Stimulated activated CD4-positive, alpha-beta T cell treated with anti-CD3 and anti-CD28 coated beads, TNF-alpha, amount 100 ng/mL, for 1 hour (primary cell): ENCODE measurements at regions not wholly inside any gene's neighbourhood (a gene's known extent, or its start where the extent isn't known, plus 50 kb on each side); places are given as distances from the start of the nearest gene placed in this dataset.
"Not testable (repeated sequence)": the region's sequence is repeated elsewhere in the genome, so short reads cannot be mapped to it uniquely, and the experiment has no call there.

Source experiments
- DNase-seq, 3 donors: peaks; one replicate each; pipeline ENCODE4 v3.0.0-alpha.2; 2020; ENCODE audit warnings: low read depth in 3 of 3, low spot score in 1 of 3

- no peak for DNase-seq
Measured at GRCh38 chr3:177249203-177249602, 51.9 kb upstream of the TBL1XR1 start.

GRCh38 chr3:177250151-177250550 is 52.9 kb upstream of the TBL1XR1 start:
- DNase-seq, result no peak

GRCh38 chr3:177251755-177252154 is 54.5 kb upstream of the TBL1XR1 start:
- no peak for DNase-seq

GRCh38 chr3:177257006-177257405 is 59.7 kb upstream of the TBL1XR1 start:
- DNase-seq, result no peak

GRCh38 chr3:177257625-177258024 is 60.3 kb upstream of the TBL1XR1 start:
- DNase-seq, result no peak

- DNase-seq, result no peak
Measured at GRCh38 chr3:177262396-177262795, 65.1 kb upstream of the TBL1XR1 start.

- no peak for DNase-seq
Measured at GRCh38 chr3:177263615-177264368, 66.5 kb upstream of the TBL1XR1 start.

- DNase-seq, result not testable (repeated sequence)
Measured at GRCh38 chr3:177271811-177272501, 74.7 kb upstream of the TBL1XR1 start.

GRCh38 chr3:177278016-177278415 is 80.7 kb upstream of the TBL1XR1 start:
- no peak for DNase-seq

- no peak for DNase-seq
Measured at GRCh38 chr3:177279118-177279815, 82.0 kb upstream of the TBL1XR1 start.

- DNase-seq, result no peak
Measured at GRCh38 chr3:177281292-177282118, 84.2 kb upstream of the TBL1XR1 start.

GRCh38 chr3:177282119-177282655 is 84.9 kb upstream of the TBL1XR1 start:
- no peak for DNase-seq

- DNase-seq, result no peak
Measured at GRCh38 chr3:177283983-177284382, 86.7 kb upstream of the TBL1XR1 start.

GRCh38 chr3:177284383-177284881 is 87.2 kb upstream of the TBL1XR1 start:
- no peak for DNase-seq

GRCh38 chr3:177286034-177286433 is 88.8 kb upstream of the TBL1XR1 start:
- no peak for DNase-seq

- DNase-seq, result no peak
Measured at GRCh38 chr3:177287231-177287630, 89.9 kb upstream of the TBL1XR1 start.

GRCh38 chr3:177290633-177291032 is 93.4 kb upstream of the TBL1XR1 start:
- no peak for DNase-seq

- no peak for DNase-seq
Measured at GRCh38 chr3:177294221-177294620, 96.9 kb upstream of the TBL1XR1 start.

- no peak for DNase-seq
Measured at GRCh38 chr3:177295116-177295515, 97.8 kb upstream of the TBL1XR1 start.

- no peak for DNase-seq
Measured at GRCh38 chr3:177299250-177299649, 102.0 kb upstream of the TBL1XR1 start.
